Loucy (cell line): ENCODE measurements at regions not wholly inside any gene's neighbourhood (a gene's known extent, or its start where the extent isn't known, plus 50 kb on each side); places are given as distances from the start of the nearest gene placed in this dataset.

ENCODE experiments used
- EZH2phosphoT487 ChIP-seq: fragments of 200-600 bp; IDR thresholded peaks from 2 replicates; pipeline ENCODE4 v1.6.1; 2018; ENCODE audit warnings: antibody characterized with exemption, mild to moderate bottlenecking, moderate library complexity, borderline replicate concordance
- TF ChIP-seq, protein P1 (sequence below): fragments of 200-600 bp; sonication (generic); conservative IDR thresholded peaks from 2 replicates; pipeline ENCODE4 v1.5.1; 2014; ENCODE audit warnings: mild to moderate bottlenecking, antibody characterized with exemption, low read length

DNA sequence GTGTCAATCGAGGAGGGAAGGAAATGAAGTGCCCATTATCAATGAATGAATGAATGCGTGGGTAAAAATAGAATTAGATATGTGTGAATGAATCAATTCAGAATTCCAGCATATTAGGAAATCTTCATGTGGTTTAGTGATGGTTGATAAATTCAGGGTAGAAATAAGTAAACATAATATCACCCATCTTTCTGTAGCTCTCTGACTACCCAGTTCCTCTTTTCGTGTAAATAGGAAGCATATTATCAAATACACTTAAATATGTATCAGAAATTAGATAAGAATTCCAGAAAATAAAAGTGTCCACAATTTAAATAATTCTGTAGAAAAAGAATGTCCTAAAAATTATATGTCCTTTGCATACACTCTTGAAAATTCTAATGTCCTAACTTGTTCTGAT, 552.9 kb upstream of the LRATD1 start:
- TF ChIP-seq, protein P1, sequence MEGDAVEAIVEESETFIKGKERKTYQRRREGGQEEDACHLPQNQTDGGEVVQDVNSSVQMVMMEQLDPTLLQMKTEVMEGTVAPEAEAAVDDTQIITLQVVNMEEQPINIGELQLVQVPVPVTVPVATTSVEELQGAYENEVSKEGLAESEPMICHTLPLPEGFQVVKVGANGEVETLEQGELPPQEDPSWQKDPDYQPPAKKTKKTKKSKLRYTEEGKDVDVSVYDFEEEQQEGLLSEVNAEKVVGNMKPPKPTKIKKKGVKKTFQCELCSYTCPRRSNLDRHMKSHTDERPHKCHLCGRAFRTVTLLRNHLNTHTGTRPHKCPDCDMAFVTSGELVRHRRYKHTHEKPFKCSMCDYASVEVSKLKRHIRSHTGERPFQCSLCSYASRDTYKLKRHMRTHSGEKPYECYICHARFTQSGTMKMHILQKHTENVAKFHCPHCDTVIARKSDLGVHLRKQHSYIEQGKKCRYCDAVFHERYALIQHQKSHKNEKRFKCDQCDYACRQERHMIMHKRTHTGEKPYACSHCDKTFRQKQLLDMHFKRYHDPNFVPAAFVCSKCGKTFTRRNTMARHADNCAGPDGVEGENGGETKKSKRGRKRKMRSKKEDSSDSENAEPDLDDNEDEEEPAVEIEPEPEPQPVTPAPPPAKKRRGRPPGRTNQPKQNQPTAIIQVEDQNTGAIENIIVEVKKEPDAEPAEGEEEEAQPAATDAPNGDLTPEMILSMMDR = no peak
- no peak for TF ChIP-seq EZH2phosphoT487
